IMR-90 (cell line): ENCODE measurements at regions not wholly inside any gene's neighbourhood (a gene's known extent, or its start where the extent isn't known, plus 50 kb on each side); places are given as distances from the start of the nearest gene placed in this dataset.

Experiments
- ATAC-seq: fragments of 200-7000 bp; cut with Tn5 transposase; 2 replicates; pipeline ENCODE4 v1.9.1; 2020; ENCODE audit warnings: low read depth, mild to moderate bottlenecking, moderate library complexity
- BruUV-seq: library from RNA; stranded (reverse); fragments of 400-500 nt; replicated peaks from 2 replicates; lab custom pipeline; 2021; lab: Mats Ljungman, UMichigan
- CTCF ChIA-PET: fragments of 300-600 bp; formaldehyde crosslinking; extraction: SDS; loops from one replicate; lab custom pipeline; 2021; ENCODE audit warnings: antibody characterized with exemption; lab: Yijun Ruan, JAX
- POLR2A ChIA-PET: fragments of 300-600 bp; sonication (Branson Sonifier 250); formaldehyde crosslinking; loops from one replicate; lab custom pipeline; 2022; ENCODE audit warnings: antibody characterized with exemption; ENCODE audit not compliant: unreplicated experiment; lab: Charles Lee
- DNase-seq: peaks from one replicate; pipeline ENCODE4 v3.0.0; 2013
- H2AFZ ChIP-seq: replicated peaks from 2 replicates; pipeline ENCODE3; 2013; ENCODE audit warnings: low read length, mild to moderate bottlenecking; ENCODE audit not compliant: poor library complexity
- H2AK5ac ChIP-seq: 2 replicates; pipeline ENCODE4 v1.6.1; 2013; ENCODE audit warnings: low read depth, low read length, inconsistent platforms
- H2AK9ac ChIP-seq: replicated peaks from 2 replicates; pipeline ENCODE3; 2013; ENCODE audit warnings: mild to moderate bottlenecking, low read depth, low read length, moderate library complexity; ENCODE audit not compliant: poor library complexity
- H2BK120ac ChIP-seq: 2 replicates; pipeline ENCODE4 v1.6.1; 2013; ENCODE audit warnings: low read depth, low read length, inconsistent platforms
- H2BK15ac ChIP-seq: 3 replicates; pipeline ENCODE4 v1.6.1; 2013; ENCODE audit warnings: low read depth, low read length, inconsistent platforms
- H2BK20ac ChIP-seq: 2 replicates; pipeline ENCODE4 v1.6.1; 2013; ENCODE audit warnings: low read depth, mild to moderate bottlenecking, inconsistent platforms, low read length, moderate library complexity
- H2BK5ac ChIP-seq: 2 replicates; pipeline ENCODE4 v1.6.1; 2013; ENCODE audit warnings: mild to moderate bottlenecking, low read depth, low read length, inconsistent platforms; ENCODE audit not compliant: poor library complexity, severe bottlenecking
- H3K14ac ChIP-seq: replicated peaks from 2 replicates; pipeline ENCODE4 v1.6.1; 2013; ENCODE audit warnings: low read depth, low read length, inconsistent platforms
- H3K18ac ChIP-seq: 2 replicates; pipeline ENCODE4 v1.6.1; 2013; ENCODE audit warnings: low read depth, low read length, control low read depth
- H3K23ac ChIP-seq: 2 replicates; pipeline ENCODE4 v1.6.1; 2013; ENCODE audit warnings: low read depth, low read length, inconsistent platforms
- H3K27ac ChIP-seq: 2 replicates; pipeline ENCODE4 v1.5.1; 2013; ENCODE audit warnings: mild to moderate bottlenecking, control low read depth, low read length; ENCODE audit not compliant: insufficient read depth
- H3K27me3 ChIP-seq: 2 replicates; pipeline ENCODE4 v1.6.1; 2013; ENCODE audit warnings: low read length; ENCODE audit not compliant: control insufficient read depth, insufficient read depth
- H3K36me3 ChIP-seq: 2 replicates; pipeline ENCODE4 v1.6.1; 2013; ENCODE audit warnings: low read length, mixed read lengths; ENCODE audit not compliant: control insufficient read depth, insufficient read depth
- H3K4ac ChIP-seq: 2 replicates; pipeline ENCODE4 v1.6.1; 2013; ENCODE audit warnings: low read depth, low read length, inconsistent platforms
- H3K4me1 ChIP-seq: 2 replicates; pipeline ENCODE4 v1.6.1; 2013; ENCODE audit warnings: low read length, mixed read lengths; ENCODE audit not compliant: control insufficient read depth, insufficient read depth
- H3K4me2 ChIP-seq: 2 replicates; pipeline ENCODE4 v1.6.1; 2013; ENCODE audit warnings: low read depth, mild to moderate bottlenecking, control low read depth, low read length, moderate library complexity
- H3K4me3 ChIP-seq: 2 replicates; pipeline ENCODE4 v1.5.1; 2013; ENCODE audit warnings: low read depth, mild to moderate bottlenecking, control low read depth, low read length, moderate library complexity; ENCODE audit not compliant: insufficient read depth
- H3K56ac ChIP-seq: 2 replicates; pipeline ENCODE4 v1.6.1; 2013; ENCODE audit warnings: low read length, inconsistent platforms; ENCODE audit not compliant: insufficient read depth; ENCODE audit errors: extremely low read depth
- H3K79me1 ChIP-seq, 2 experiments: 2 replicates each; pipeline ENCODE4 v1.6.1; 2013; ENCODE audit warnings: low read length in 2 of 2, inconsistent platforms in 1 of 2, low read depth in 1 of 2
- H3K9ac ChIP-seq: 2 replicates; pipeline ENCODE4 v1.6.1; 2013; ENCODE audit warnings: low read depth, low read length, control low read depth
- H3K9me1 ChIP-seq: 2 replicates; pipeline ENCODE4 v1.6.1; 2013; ENCODE audit warnings: low read length, inconsistent platforms; ENCODE audit not compliant: insufficient read depth
- H3K9me3 ChIP-seq: 2 replicates; pipeline ENCODE4 v1.6.1; 2013; ENCODE audit warnings: low read length; ENCODE audit not compliant: control insufficient read depth, insufficient read depth
- H4K20me1 ChIP-seq: 2 replicates; pipeline ENCODE4 v1.6.1; 2013; ENCODE audit warnings: low read length, inconsistent platforms; ENCODE audit not compliant: insufficient read depth
- H4K5ac ChIP-seq: 2 replicates; pipeline ENCODE4 v1.6.1; 2013; ENCODE audit warnings: mild to moderate bottlenecking, low read depth, low read length, control low read depth
- H4K8ac ChIP-seq, 2 experiments: 2 replicates each; pipeline ENCODE4 v1.6.1; 2013; ENCODE audit warnings: low read depth in 2 of 2, low read length in 2 of 2, control low read depth in 1 of 2, inconsistent platforms in 1 of 2
- H4K91ac ChIP-seq: 2 replicates; pipeline ENCODE4 v1.6.1; 2013; ENCODE audit warnings: low read depth, low read length, inconsistent platforms; ENCODE audit not compliant: insufficient read depth
- BHLHE40 ChIP-seq: fragments of 150-350 bp; IDR thresholded peaks from 2 replicates; pipeline ENCODE4 v1.6.1; 2016; ENCODE audit warnings: mild to moderate bottlenecking, low read depth, low read length
- CEBPB ChIP-seq: IDR thresholded peaks from 2 replicates; pipeline ENCODE4 v1.6.1; 2012; ENCODE audit warnings: low read depth, low read length, improper control_type of control experiment
- CHD1 ChIP-seq: IDR thresholded peaks from 2 replicates; pipeline ENCODE4 v1.6.1; 2012; ENCODE audit warnings: low read depth, low read length, improper control_type of control experiment
- CTCF ChIP-seq: conservative IDR thresholded peaks from 2 replicates; pipeline ENCODE4 v1.5.1; 2012; ENCODE audit warnings: mild to moderate bottlenecking, low read depth, low read length, improper control_type of control experiment
- ELK1 ChIP-seq: fragments of 150-350 bp; IDR thresholded peaks from 2 replicates; pipeline ENCODE4 v1.6.1; 2016; ENCODE audit warnings: low read depth, mild to moderate bottlenecking, low read length, moderate library complexity, borderline replicate concordance
- FOS ChIP-seq: fragments of 150-350 bp; IDR thresholded peaks from 2 replicates; pipeline ENCODE4 v1.6.1; 2016; ENCODE audit warnings: low read depth, low read length
- MAFK ChIP-seq: IDR thresholded peaks from 2 replicates; pipeline ENCODE4 v1.6.1; 2012; ENCODE audit warnings: low read depth, low read length, improper control_type of control experiment
- MAZ ChIP-seq: IDR thresholded peaks from 2 replicates; pipeline ENCODE4 v1.6.1; 2012; ENCODE audit warnings: low read depth, mild to moderate bottlenecking, low read length, improper control_type of control experiment, moderate library complexity, borderline replicate concordance
- MXI1 ChIP-seq: IDR thresholded peaks from 2 replicates; pipeline ENCODE4 v1.6.1; 2012; ENCODE audit warnings: low read depth, mild to moderate bottlenecking, low read length, moderate library complexity, borderline replicate concordance
- NFE2L2 ChIP-seq: fragments of 150-350 bp; IDR thresholded peaks from 2 replicates; pipeline ENCODE4 v1.6.1; 2016; ENCODE audit warnings: low read depth, mild to moderate bottlenecking, low read length
- POLR2A ChIP-seq: IDR thresholded peaks from 2 replicates; pipeline ENCODE4 v1.6.1; 2012; ENCODE audit warnings: mild to moderate bottlenecking, low read depth, low read length
- RAD21 ChIP-seq: IDR thresholded peaks from 2 replicates; pipeline ENCODE4 v1.6.1; 2012; ENCODE audit warnings: low read length, improper control_type of control experiment
- RCOR1 ChIP-seq: IDR thresholded peaks from 2 replicates; pipeline ENCODE4 v1.6.1; 2012; ENCODE audit warnings: mild to moderate bottlenecking, low read length, improper control_type of control experiment; ENCODE audit not compliant: insufficient replicate concordance
- RFX5 ChIP-seq: IDR thresholded peaks from 2 replicates; pipeline ENCODE4 v1.8.0; 2012; ENCODE audit warnings: low read depth, mild to moderate bottlenecking, low read length, moderate library complexity
- SMC3 ChIP-seq: fragments of 150-350 bp; IDR thresholded peaks from 2 replicates; pipeline ENCODE4 v1.6.1; 2016; ENCODE audit warnings: low read depth, mild to moderate bottlenecking, antibody characterized with exemption, low read length, moderate library complexity
- USF2 ChIP-seq: fragments of 150-350 bp; IDR thresholded peaks from 2 replicates; pipeline ENCODE4 v1.6.1; 2017; ENCODE audit warnings: mild to moderate bottlenecking, antibody characterized with exemption, low read length, low read depth
- WGBS, 2 experiments: methylation state at CpG; one replicate each; pipeline versions ENCODE4 v1.1.5 to v1.1.7; 2013; ENCODE audit warnings: missing lambda C conversion rate in 2 of 2; ENCODE audit not compliant: insufficient read length in 1 of 2; ENCODE audit errors: extremely low coverage in 2 of 2; 5-methylcytosine and 5-hydroxymethylcytosine counted together
- dilution Hi-C: fragments of 300-500 bp; cut with HindIII; formaldehyde crosslinking; loops from one replicate; pipeline ENCODE4 v1.14.3; 2018; ENCODE audit warnings: low sequenced_read_pairs; ENCODE audit not compliant: unreplicated experiment
- in situ Hi-C: fragments of 300-500 bp; cut with MboI; formaldehyde crosslinking; loops from 3 replicates; pipeline ENCODE4 v1.14.3; 2019; ENCODE audit warnings: low sequenced_read_pairs, inconsistent platforms, mixed read lengths
- intact Hi-C: fragments of 100-400 bp; cut with micrococcal nuclease; formaldehyde crosslinking; loops from 2 replicates; pipeline ENCODE4 v1.10.0; 2022

- no peak overlapping the region for H2AK9ac ChIP-seq
- no peak overlapping the region for H3K4me2 ChIP-seq
- H3K4me3 ChIP-seq, result no peak overlapping the region
- no peaks in the 10 kb centered on the region for H3K9me3 ChIP-seq
- no TSS peak for BruUV-seq
- H3K36me3 ChIP-seq, result no peaks in the 10 kb centered on the region
- WGBS, 2 experiments, result no CpG with 5 or more reads among the region's 1 CpG
- no peak overlapping the region for H3K9ac ChIP-seq
- ChIA-PET POLR2A (no interaction called here), CTCF (interaction anchor here (0.6 kb wide), 1 partner anchor 1844 kb away, joined by 4 read pairs; no protein-coding TSS in a partner anchor)
- H3K27ac ChIP-seq, result no peak overlapping the region
- no peak overlapping the region for H4K91ac ChIP-seq
- H2BK120ac ChIP-seq, result no peak overlapping the region
- no peak for ATAC-seq
- in situ Hi-C loops (no loop called here), dilution Hi-C loops (no loop called here), intact Hi-C loops (no loop called here)
- no peak overlapping the region for H2BK15ac ChIP-seq
- H3K18ac ChIP-seq, result no peak overlapping the region
- no peaks in the 10 kb centered on the region for H3K79me1 ChIP-seq
- H3K14ac ChIP-seq, result no peak overlapping the region
- no peak overlapping the region for H3K56ac ChIP-seq
- no peak overlapping the region for H3K4ac ChIP-seq
- H3K9me1 ChIP-seq, result no peaks in the 10 kb centered on the region
- no peak overlapping the region for H2BK20ac ChIP-seq
- H3K23ac ChIP-seq, result no peak overlapping the region
- H4K20me1 ChIP-seq, result no peaks in the 10 kb centered on the region
- H2AFZ ChIP-seq, result no peak overlapping the region
- H3K4me1 ChIP-seq, result no peaks in the 10 kb centered on the region
- H3K27me3 ChIP-seq, result no peaks in the 10 kb centered on the region
- no peak overlapping the region for H4K8ac ChIP-seq
- H2AK5ac ChIP-seq, result no peak overlapping the region
- no peak for TF ChIP-seq ELK1
- no peak for TF ChIP-seq RFX5
- TF ChIP-seq RCOR1, result no peak
- no peak for TF ChIP-seq CHD1
- TF ChIP-seq MAZ, result no peak
- TF ChIP-seq RAD21, result no peak
- no peak for TF ChIP-seq POLR2A
- no peak for TF ChIP-seq NFE2L2
- TF ChIP-seq FOS, result no peak
- no peak for TF ChIP-seq BHLHE40
- TF ChIP-seq MXI1, result no peak
- no peak for TF ChIP-seq MAFK
- no peak for TF ChIP-seq USF2
- TF ChIP-seq SMC3, result no peak
- no peak for TF ChIP-seq CEBPB
- TF ChIP-seq CTCF, result no peak
- H2BK5ac ChIP-seq, result no peak overlapping the region
- DNase-seq, result no peak
- no peak overlapping the region for H4K5ac ChIP-seq
Measured at GRCh38 chr5:112608975-112609374, 128.7 kb upstream of the APC start.
